IMR-90 (cell line): ENCODE measurements at regions not wholly inside any gene's neighbourhood (a gene's known extent, or its start where the extent isn't known, plus 50 kb on each side); places are given as distances from the start of the nearest gene placed in this dataset.

Experiments used
- ATAC-seq: fragments of 200-7000 bp; cut with Tn5 transposase; 2 replicates; pipeline ENCODE4 v1.9.1; 2020; ENCODE audit warnings: low read depth, mild to moderate bottlenecking, moderate library complexity
- BruUV-seq: library from RNA; stranded (reverse); fragments of 400-500 nt; replicated peaks from 2 replicates; lab custom pipeline; 2021; lab: Mats Ljungman, UMichigan
- CTCF ChIA-PET: fragments of 300-600 bp; formaldehyde crosslinking; extraction: SDS; loops from one replicate; lab custom pipeline; 2021; ENCODE audit warnings: antibody characterized with exemption; lab: Yijun Ruan, JAX
- POLR2A ChIA-PET: fragments of 300-600 bp; sonication (Branson Sonifier 250); formaldehyde crosslinking; loops from one replicate; lab custom pipeline; 2022; ENCODE audit warnings: antibody characterized with exemption; ENCODE audit not compliant: unreplicated experiment; lab: Charles Lee
- DNase-seq: peaks from one replicate; pipeline ENCODE4 v3.0.0; 2013
- H2AFZ ChIP-seq: replicated peaks from 2 replicates; pipeline ENCODE3; 2013; ENCODE audit warnings: low read length, mild to moderate bottlenecking; ENCODE audit not compliant: poor library complexity
- H2AK5ac ChIP-seq: 2 replicates; pipeline ENCODE4 v1.6.1; 2013; ENCODE audit warnings: low read depth, low read length, inconsistent platforms
- H2AK9ac ChIP-seq: replicated peaks from 2 replicates; pipeline ENCODE3; 2013; ENCODE audit warnings: mild to moderate bottlenecking, low read depth, low read length, moderate library complexity; ENCODE audit not compliant: poor library complexity
- H2BK120ac ChIP-seq: 2 replicates; pipeline ENCODE4 v1.6.1; 2013; ENCODE audit warnings: low read depth, low read length, inconsistent platforms
- H2BK15ac ChIP-seq: 3 replicates; pipeline ENCODE4 v1.6.1; 2013; ENCODE audit warnings: low read depth, low read length, inconsistent platforms
- H2BK20ac ChIP-seq: 2 replicates; pipeline ENCODE4 v1.6.1; 2013; ENCODE audit warnings: low read depth, mild to moderate bottlenecking, inconsistent platforms, low read length, moderate library complexity
- H2BK5ac ChIP-seq: 2 replicates; pipeline ENCODE4 v1.6.1; 2013; ENCODE audit warnings: mild to moderate bottlenecking, low read depth, low read length, inconsistent platforms; ENCODE audit not compliant: poor library complexity, severe bottlenecking
- H3K14ac ChIP-seq: replicated peaks from 2 replicates; pipeline ENCODE4 v1.6.1; 2013; ENCODE audit warnings: low read depth, low read length, inconsistent platforms
- H3K18ac ChIP-seq: 2 replicates; pipeline ENCODE4 v1.6.1; 2013; ENCODE audit warnings: low read depth, low read length, control low read depth
- H3K23ac ChIP-seq: 2 replicates; pipeline ENCODE4 v1.6.1; 2013; ENCODE audit warnings: low read depth, low read length, inconsistent platforms
- H3K27ac ChIP-seq: 2 replicates; pipeline ENCODE4 v1.5.1; 2013; ENCODE audit warnings: mild to moderate bottlenecking, control low read depth, low read length; ENCODE audit not compliant: insufficient read depth
- H3K27me3 ChIP-seq: 2 replicates; pipeline ENCODE4 v1.6.1; 2013; ENCODE audit warnings: low read length; ENCODE audit not compliant: control insufficient read depth, insufficient read depth
- H3K36me3 ChIP-seq: 2 replicates; pipeline ENCODE4 v1.6.1; 2013; ENCODE audit warnings: low read length, mixed read lengths; ENCODE audit not compliant: control insufficient read depth, insufficient read depth
- H3K4ac ChIP-seq: 2 replicates; pipeline ENCODE4 v1.6.1; 2013; ENCODE audit warnings: low read depth, low read length, inconsistent platforms
- H3K4me1 ChIP-seq: 2 replicates; pipeline ENCODE4 v1.6.1; 2013; ENCODE audit warnings: low read length, mixed read lengths; ENCODE audit not compliant: control insufficient read depth, insufficient read depth
- H3K4me2 ChIP-seq: 2 replicates; pipeline ENCODE4 v1.6.1; 2013; ENCODE audit warnings: low read depth, mild to moderate bottlenecking, control low read depth, low read length, moderate library complexity
- H3K4me3 ChIP-seq: 2 replicates; pipeline ENCODE4 v1.5.1; 2013; ENCODE audit warnings: low read depth, mild to moderate bottlenecking, control low read depth, low read length, moderate library complexity; ENCODE audit not compliant: insufficient read depth
- H3K56ac ChIP-seq: 2 replicates; pipeline ENCODE4 v1.6.1; 2013; ENCODE audit warnings: low read length, inconsistent platforms; ENCODE audit not compliant: insufficient read depth; ENCODE audit errors: extremely low read depth
- H3K79me1 ChIP-seq, 2 experiments: 2 replicates each; pipeline ENCODE4 v1.6.1; 2013; ENCODE audit warnings: low read length in 2 of 2, inconsistent platforms in 1 of 2, low read depth in 1 of 2
- H3K9ac ChIP-seq: 2 replicates; pipeline ENCODE4 v1.6.1; 2013; ENCODE audit warnings: low read depth, low read length, control low read depth
- H3K9me1 ChIP-seq: 2 replicates; pipeline ENCODE4 v1.6.1; 2013; ENCODE audit warnings: low read length, inconsistent platforms; ENCODE audit not compliant: insufficient read depth
- H3K9me3 ChIP-seq: 2 replicates; pipeline ENCODE4 v1.6.1; 2013; ENCODE audit warnings: low read length; ENCODE audit not compliant: control insufficient read depth, insufficient read depth
- H4K20me1 ChIP-seq: 2 replicates; pipeline ENCODE4 v1.6.1; 2013; ENCODE audit warnings: low read length, inconsistent platforms; ENCODE audit not compliant: insufficient read depth
- H4K5ac ChIP-seq: 2 replicates; pipeline ENCODE4 v1.6.1; 2013; ENCODE audit warnings: mild to moderate bottlenecking, low read depth, low read length, control low read depth
- H4K8ac ChIP-seq, 2 experiments: 2 replicates each; pipeline ENCODE4 v1.6.1; 2013; ENCODE audit warnings: low read depth in 2 of 2, low read length in 2 of 2, control low read depth in 1 of 2, inconsistent platforms in 1 of 2
- H4K91ac ChIP-seq: 2 replicates; pipeline ENCODE4 v1.6.1; 2013; ENCODE audit warnings: low read depth, low read length, inconsistent platforms; ENCODE audit not compliant: insufficient read depth
- BHLHE40 ChIP-seq: fragments of 150-350 bp; IDR thresholded peaks from 2 replicates; pipeline ENCODE4 v1.6.1; 2016; ENCODE audit warnings: mild to moderate bottlenecking, low read depth, low read length
- CEBPB ChIP-seq: IDR thresholded peaks from 2 replicates; pipeline ENCODE4 v1.6.1; 2012; ENCODE audit warnings: low read depth, low read length, improper control_type of control experiment
- CHD1 ChIP-seq: IDR thresholded peaks from 2 replicates; pipeline ENCODE4 v1.6.1; 2012; ENCODE audit warnings: low read depth, low read length, improper control_type of control experiment
- FOS ChIP-seq: fragments of 150-350 bp; IDR thresholded peaks from 2 replicates; pipeline ENCODE4 v1.6.1; 2016; ENCODE audit warnings: low read depth, low read length
- MAFK ChIP-seq: IDR thresholded peaks from 2 replicates; pipeline ENCODE4 v1.6.1; 2012; ENCODE audit warnings: low read depth, low read length, improper control_type of control experiment
- MAZ ChIP-seq: IDR thresholded peaks from 2 replicates; pipeline ENCODE4 v1.6.1; 2012; ENCODE audit warnings: low read depth, mild to moderate bottlenecking, low read length, improper control_type of control experiment, moderate library complexity, borderline replicate concordance
- MXI1 ChIP-seq: IDR thresholded peaks from 2 replicates; pipeline ENCODE4 v1.6.1; 2012; ENCODE audit warnings: low read depth, mild to moderate bottlenecking, low read length, moderate library complexity, borderline replicate concordance
- NFE2L2 ChIP-seq: fragments of 150-350 bp; IDR thresholded peaks from 2 replicates; pipeline ENCODE4 v1.6.1; 2016; ENCODE audit warnings: low read depth, mild to moderate bottlenecking, low read length
- POLR2A ChIP-seq: IDR thresholded peaks from 2 replicates; pipeline ENCODE4 v1.6.1; 2012; ENCODE audit warnings: mild to moderate bottlenecking, low read depth, low read length
- RAD21 ChIP-seq: IDR thresholded peaks from 2 replicates; pipeline ENCODE4 v1.6.1; 2012; ENCODE audit warnings: low read length, improper control_type of control experiment
- RCOR1 ChIP-seq: IDR thresholded peaks from 2 replicates; pipeline ENCODE4 v1.6.1; 2012; ENCODE audit warnings: mild to moderate bottlenecking, low read length, improper control_type of control experiment; ENCODE audit not compliant: insufficient replicate concordance
- RFX5 ChIP-seq: IDR thresholded peaks from 2 replicates; pipeline ENCODE4 v1.8.0; 2012; ENCODE audit warnings: low read depth, mild to moderate bottlenecking, low read length, moderate library complexity
- SMC3 ChIP-seq: fragments of 150-350 bp; IDR thresholded peaks from 2 replicates; pipeline ENCODE4 v1.6.1; 2016; ENCODE audit warnings: low read depth, mild to moderate bottlenecking, antibody characterized with exemption, low read length, moderate library complexity
- WGBS, 2 experiments: methylation state at CpG; one replicate each; pipeline versions ENCODE4 v1.1.5 to v1.1.7; 2013; ENCODE audit warnings: missing lambda C conversion rate in 2 of 2; ENCODE audit not compliant: insufficient read length in 1 of 2; ENCODE audit errors: extremely low coverage in 2 of 2; 5-methylcytosine and 5-hydroxymethylcytosine counted together
- dilution Hi-C: fragments of 300-500 bp; cut with HindIII; formaldehyde crosslinking; loops from one replicate; pipeline ENCODE4 v1.14.3; 2018; ENCODE audit warnings: low sequenced_read_pairs; ENCODE audit not compliant: unreplicated experiment
- in situ Hi-C: fragments of 300-500 bp; cut with MboI; formaldehyde crosslinking; loops from 3 replicates; pipeline ENCODE4 v1.14.3; 2019; ENCODE audit warnings: low sequenced_read_pairs, inconsistent platforms, mixed read lengths
- intact Hi-C: fragments of 100-400 bp; cut with micrococcal nuclease; formaldehyde crosslinking; loops from 2 replicates; pipeline ENCODE4 v1.10.0; 2022
- TF ChIP-seq, protein P1 (sequence below): conservative IDR thresholded peaks from 2 replicates; pipeline ENCODE4 v1.5.1; 2012; ENCODE audit warnings: mild to moderate bottlenecking, low read depth, low read length, improper control_type of control experiment
- TF ChIP-seq, protein P2 (sequence below): fragments of 150-350 bp; IDR thresholded peaks from 2 replicates; pipeline ENCODE4 v1.6.1; 2017; ENCODE audit warnings: mild to moderate bottlenecking, antibody characterized with exemption, low read length, low read depth
- TF ChIP-seq, protein P3 (sequence below): fragments of 150-350 bp; IDR thresholded peaks from 2 replicates; pipeline ENCODE4 v1.6.1; 2016; ENCODE audit warnings: low read depth, mild to moderate bottlenecking, low read length, moderate library complexity, borderline replicate concordance

DNA sequence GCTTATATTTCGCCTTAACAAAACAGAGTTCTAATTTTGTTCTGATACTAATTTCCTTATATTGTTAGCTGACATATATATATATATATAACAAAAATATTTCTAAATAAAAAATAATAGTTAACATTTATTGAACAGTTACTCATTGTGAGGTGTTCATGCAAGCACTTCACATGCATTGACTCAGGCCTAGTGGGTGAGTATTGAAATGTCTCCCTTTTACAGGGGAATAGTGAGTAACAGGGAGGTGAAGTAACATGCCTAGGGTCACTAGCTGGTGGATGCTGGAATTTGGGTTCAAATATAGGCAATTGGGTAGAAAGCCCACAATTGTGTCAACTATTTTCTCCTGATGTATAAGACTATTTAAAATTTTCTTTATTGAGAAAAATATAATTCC, 102.6 kb upstream of the ZPLD1 start:
- Histone ChIP-seq H3K4me3 (no peak overlapping the region), H3K9me3 (no peaks in the 10 kb centered on the region), H3K23ac (no peak overlapping the region), H2AK9ac (no peak overlapping the region), H3K27me3 (no peaks in the 10 kb centered on the region), H4K8ac (no peak overlapping the region), H3K4ac (no peak overlapping the region), H4K20me1 (no peaks in the 10 kb centered on the region), H3K4me2 (no peak overlapping the region), H3K56ac (no peak overlapping the region), H3K36me3 (no peaks in the 10 kb centered on the region), H3K14ac (no peak overlapping the region), H2BK120ac (no peak overlapping the region), H3K4me1 (no peaks in the 10 kb centered on the region), H4K91ac (no peak overlapping the region), H3K79me1 (no peaks in the 10 kb centered on the region), H3K27ac (no peak overlapping the region), H2BK20ac (no peak overlapping the region), H3K9me1 (no peaks in the 10 kb centered on the region), H4K5ac (no peak overlapping the region), H2AFZ (no peak overlapping the region), H3K18ac (no peak overlapping the region), H2BK5ac (no peak overlapping the region), H2AK5ac (no peak overlapping the region), H3K9ac (no peak overlapping the region), H2BK15ac (no peak overlapping the region)
- DNase-seq (no peak), ATAC-seq (no peak)
- BruUV-seq = no TSS peak
- intact Hi-C loops (no loop called here), in situ Hi-C loops (no loop called here), dilution Hi-C loops (no loop called here)
- TF ChIP-seq, protein P1, sequence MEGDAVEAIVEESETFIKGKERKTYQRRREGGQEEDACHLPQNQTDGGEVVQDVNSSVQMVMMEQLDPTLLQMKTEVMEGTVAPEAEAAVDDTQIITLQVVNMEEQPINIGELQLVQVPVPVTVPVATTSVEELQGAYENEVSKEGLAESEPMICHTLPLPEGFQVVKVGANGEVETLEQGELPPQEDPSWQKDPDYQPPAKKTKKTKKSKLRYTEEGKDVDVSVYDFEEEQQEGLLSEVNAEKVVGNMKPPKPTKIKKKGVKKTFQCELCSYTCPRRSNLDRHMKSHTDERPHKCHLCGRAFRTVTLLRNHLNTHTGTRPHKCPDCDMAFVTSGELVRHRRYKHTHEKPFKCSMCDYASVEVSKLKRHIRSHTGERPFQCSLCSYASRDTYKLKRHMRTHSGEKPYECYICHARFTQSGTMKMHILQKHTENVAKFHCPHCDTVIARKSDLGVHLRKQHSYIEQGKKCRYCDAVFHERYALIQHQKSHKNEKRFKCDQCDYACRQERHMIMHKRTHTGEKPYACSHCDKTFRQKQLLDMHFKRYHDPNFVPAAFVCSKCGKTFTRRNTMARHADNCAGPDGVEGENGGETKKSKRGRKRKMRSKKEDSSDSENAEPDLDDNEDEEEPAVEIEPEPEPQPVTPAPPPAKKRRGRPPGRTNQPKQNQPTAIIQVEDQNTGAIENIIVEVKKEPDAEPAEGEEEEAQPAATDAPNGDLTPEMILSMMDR = no peak
- TF ChIP-seq SMC3 (no peak), NFE2L2 (no peak), FOS (no peak), RFX5 (no peak), RCOR1 (no peak), POLR2A (no peak), MAFK (no peak), MXI1 (no peak), MAZ (no peak), CHD1 (no peak), RAD21 (no peak), BHLHE40 (no peak), CEBPB (no peak)
- TF ChIP-seq, protein P2, sequence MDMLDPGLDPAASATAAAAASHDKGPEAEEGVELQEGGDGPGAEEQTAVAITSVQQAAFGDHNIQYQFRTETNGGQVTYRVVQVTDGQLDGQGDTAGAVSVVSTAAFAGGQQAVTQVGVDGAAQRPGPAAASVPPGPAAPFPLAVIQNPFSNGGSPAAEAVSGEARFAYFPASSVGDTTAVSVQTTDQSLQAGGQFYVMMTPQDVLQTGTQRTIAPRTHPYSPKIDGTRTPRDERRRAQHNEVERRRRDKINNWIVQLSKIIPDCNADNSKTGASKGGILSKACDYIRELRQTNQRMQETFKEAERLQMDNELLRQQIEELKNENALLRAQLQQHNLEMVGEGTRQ = no peak
- TF ChIP-seq, protein P3, sequence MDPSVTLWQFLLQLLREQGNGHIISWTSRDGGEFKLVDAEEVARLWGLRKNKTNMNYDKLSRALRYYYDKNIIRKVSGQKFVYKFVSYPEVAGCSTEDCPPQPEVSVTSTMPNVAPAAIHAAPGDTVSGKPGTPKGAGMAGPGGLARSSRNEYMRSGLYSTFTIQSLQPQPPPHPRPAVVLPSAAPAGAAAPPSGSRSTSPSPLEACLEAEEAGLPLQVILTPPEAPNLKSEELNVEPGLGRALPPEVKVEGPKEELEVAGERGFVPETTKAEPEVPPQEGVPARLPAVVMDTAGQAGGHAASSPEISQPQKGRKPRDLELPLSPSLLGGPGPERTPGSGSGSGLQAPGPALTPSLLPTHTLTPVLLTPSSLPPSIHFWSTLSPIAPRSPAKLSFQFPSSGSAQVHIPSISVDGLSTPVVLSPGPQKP = no peak
- ChIA-PET CTCF (interaction anchor here (0.6 kb wide), 1 partner anchor 103 kb away, joined by 3 read pairs; no protein-coding TSS in a partner anchor), POLR2A (interaction anchor here (0.7 kb wide), 1 partner anchor 49 kb away, joined by 3 read pairs; no protein-coding TSS in a partner anchor)
- WGBS, 2 experiments = no CpG with 5 or more reads among the region's 1 CpG
